CD4-positive, alpha-beta T cell (primary cell): ENCODE measurements at regions not wholly inside any gene's neighbourhood (a gene's known extent, or its start where the extent isn't known, plus 50 kb on each side); places are given as distances from the start of the nearest gene placed in this dataset.

Source experiments
- ATAC-seq: fragments of 200-7000 bp; cut with Tn5 transposase; one replicate; pipeline ENCODE4 v1.10.0; 2022; ENCODE audit warnings: mild to moderate bottlenecking; ENCODE audit not compliant: poor library complexity
- CTCF ChIA-PET: fragments of 350-600 bp; sonication (Branson Sonifier 250); formaldehyde crosslinking; loops from one replicate; lab custom pipeline; 2021; ENCODE audit warnings: antibody characterized with exemption, inconsistent platforms; lab: Charles Lee
- POLR2A ChIA-PET: fragments of 350-600 bp; sonication (Branson Sonifier 250); formaldehyde crosslinking; loops from one replicate; lab custom pipeline; 2021; ENCODE audit warnings: antibody characterized with exemption, inconsistent platforms; lab: Charles Lee
- DNase-seq, 14 experiments: peaks; one replicate each; pipeline ENCODE4 v3.0.0-alpha.2; 2013 to 2020; ENCODE audit warnings: mixed read lengths in 2 of 14
- H3K27ac ChIP-seq, 2 donors: one replicate each; pipeline versions ENCODE4 v1.5.1 to v1.7.0; 2013; ENCODE audit warnings: low read length in 2 of 2, low read depth in 1 of 2, mild to moderate bottlenecking in 1 of 2
- H3K27me3 ChIP-seq, 2 experiments: 1 replicate in 1 of 2; 2 replicates in 1 of 2; pipeline versions ENCODE4 v1.6.1 to v1.7.0; 2013; ENCODE audit warnings: low read length in 2 of 2, control low read depth in 1 of 2, mild to moderate bottlenecking in 1 of 2, moderate library complexity in 1 of 2; ENCODE audit not compliant: insufficient read depth in 2 of 2, control insufficient read depth in 1 of 2
- H3K36me3 ChIP-seq: one replicate; pipeline ENCODE4 v1.6.1; 2013; ENCODE audit warnings: low read length, control low read depth; ENCODE audit not compliant: insufficient read depth
- H3K4me1 ChIP-seq: one replicate; pipeline ENCODE4 v1.6.1; 2013; ENCODE audit warnings: low read length, control low read depth; ENCODE audit not compliant: insufficient read depth
- H3K4me3 ChIP-seq: one replicate; pipeline ENCODE4 v1.5.1; 2013; ENCODE audit warnings: mild to moderate bottlenecking, low read length, moderate library complexity
- H3K9me3 ChIP-seq, 2 experiments: 1 replicate in 1 of 2; 2 replicates in 1 of 2; pipeline versions ENCODE4 v1.6.1 to v1.7.0; 2013; ENCODE audit warnings: low read length in 2 of 2, mild to moderate bottlenecking in 2 of 2, control low read depth in 1 of 2, moderate library complexity in 1 of 2; ENCODE audit not compliant: control insufficient read depth in 1 of 2, insufficient read depth in 1 of 2
- H3K27ac Mint-ChIP-seq: one replicate; pipeline ENCODE4 v1.8.0; 2020; ENCODE audit warnings: mixed read lengths
- H3K27me3 Mint-ChIP-seq: one replicate; pipeline ENCODE4 v1.8.0; 2021; ENCODE audit warnings: mixed read lengths
- H3K36me3 Mint-ChIP-seq: one replicate; pipeline ENCODE4 v1.8.0; 2021; ENCODE audit warnings: low read depth, mixed read lengths
- H3K4me1 Mint-ChIP-seq: one replicate; pipeline ENCODE4 v1.8.0; 2021; ENCODE audit warnings: low read depth, mixed read lengths
- H3K4me3 Mint-ChIP-seq: one replicate; pipeline ENCODE4 v1.8.0; 2020; ENCODE audit warnings: mild to moderate bottlenecking, mixed read lengths
- H3K9me3 Mint-ChIP-seq: one replicate; pipeline ENCODE4 v1.8.0; 2020; ENCODE audit warnings: mixed read lengths
- CTCF ChIP-seq: fragments of 200-600 bp; IDR thresholded peaks from one replicate; pipeline ENCODE4 v1.8.0; 2022; ENCODE audit warnings: antibody characterized with exemption, mild to moderate bottlenecking
- intact Hi-C, 2 experiments: fragments of 100-400 bp; cut with DNase I in 1 of 2; cut with micrococcal nuclease in 1 of 2; formaldehyde crosslinking; loops; one replicate each; pipeline versions ENCODE4 v1.15.1 to v1.9.0; 2023 to 2025; cut with DNase I, micrococcal nuclease

DNA sequence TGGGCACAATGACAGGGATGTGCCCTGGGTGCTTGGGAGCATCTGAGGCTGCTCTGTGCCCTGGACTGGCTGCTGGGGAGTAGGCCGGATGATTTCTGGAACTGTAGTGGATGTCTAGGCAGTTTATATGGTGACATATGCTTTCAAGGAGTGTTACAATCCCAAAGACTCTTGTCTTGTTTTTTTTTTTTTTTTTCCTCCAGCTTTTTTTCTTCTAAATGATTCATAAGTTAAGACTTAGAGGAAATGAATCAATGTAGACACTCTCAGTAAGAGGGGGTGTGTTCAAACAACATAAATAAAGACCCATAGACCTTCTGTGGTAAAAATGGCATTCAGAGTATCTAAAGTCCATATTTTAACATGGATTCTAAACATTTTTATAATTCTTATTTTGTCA is 706.1 kb upstream of the GOLIM4 start:
- intact Hi-C loops = no loop called here
- no peak for ATAC-seq
- H3K36me3 Mint-ChIP-seq = no peaks in the 10 kb centered on the region
- DNase-seq = no peak
- H3K27ac Mint-ChIP-seq = no peak overlapping the region
- no peak for TF ChIP-seq CTCF
- H3K4me1 Mint-ChIP-seq = no peaks in the 10 kb centered on the region
- no peak overlapping the region for H3K4me3 ChIP-seq
- H3K36me3 ChIP-seq = no peaks in the 10 kb centered on the region
- CTCF ChIA-PET = no interaction called here
- H3K27ac ChIP-seq = no peak overlapping the region
- H3K27me3 ChIP-seq = no peaks in the 10 kb centered on the region
- no peaks in the 10 kb centered on the region for H3K9me3 Mint-ChIP-seq
- POLR2A ChIA-PET = no interaction called here
- H3K4me3 Mint-ChIP-seq = no peak overlapping the region
- no peaks in the 10 kb centered on the region for H3K9me3 ChIP-seq
- no peaks in the 10 kb centered on the region for H3K4me1 ChIP-seq
- no peaks in the 10 kb centered on the region for H3K27me3 Mint-ChIP-seq

- H3K4me3 ChIP-seq = no peak overlapping the region
- ATAC-seq = no peak
- no peaks in the 10 kb centered on the region for H3K27me3 ChIP-seq
- Mint-ChIP-seq H3K4me3 (no peak overlapping the region), H3K36me3 (no peaks in the 10 kb centered on the region), H3K27me3 (no peaks in the 10 kb centered on the region), H3K4me1 (no peaks in the 10 kb centered on the region), H3K27ac (no peak overlapping the region), H3K9me3 (no peaks in the 10 kb centered on the region)
- CTCF ChIA-PET = no interaction called here
- H3K9me3 ChIP-seq = no peaks in the 10 kb centered on the region
- POLR2A ChIA-PET = interaction anchor here (0.8 kb wide), 1 partner anchor 10 kb away, joined by 3 read pairs; no protein-coding TSS in a partner anchor
- no peak overlapping the region for H3K27ac ChIP-seq
- no peaks in the 10 kb centered on the region for H3K4me1 ChIP-seq
- no peaks in the 10 kb centered on the region for H3K36me3 ChIP-seq
- DNase-seq = no peak
- TF ChIP-seq CTCF = no peak
- intact Hi-C loops = no loop called here
Observed at GRCh38 chr3:168796339-168796738, 700.6 kb upstream of the GOLIM4 start.

- H3K27me3 Mint-ChIP-seq = no peaks in the 10 kb centered on the region
- H3K4me1 ChIP-seq = no peaks in the 10 kb centered on the region
- CTCF ChIA-PET = no interaction called here
- TF ChIP-seq CTCF = no peak
- H3K4me1 Mint-ChIP-seq = no peaks in the 10 kb centered on the region
- intact Hi-C loops = no loop called here
- ATAC-seq = no peak
- H3K36me3 Mint-ChIP-seq = no peaks in the 10 kb centered on the region
- POLR2A ChIA-PET = no interaction called here
- H3K4me3 ChIP-seq = no peak overlapping the region
- no peaks in the 10 kb centered on the region for H3K9me3 Mint-ChIP-seq
- no peaks in the 10 kb centered on the region for H3K9me3 ChIP-seq
- H3K27me3 ChIP-seq = no peaks in the 10 kb centered on the region
- no peak overlapping the region for H3K27ac ChIP-seq
- H3K27ac Mint-ChIP-seq = no peak overlapping the region
- no peak for DNase-seq
- no peak overlapping the region for H3K4me3 Mint-ChIP-seq
- no peaks in the 10 kb centered on the region for H3K36me3 ChIP-seq
Observed at GRCh38 chr3:168794427-168794826, 698.7 kb upstream of the GOLIM4 start.
